ENCODE measurements at regions not wholly inside any gene's neighbourhood (a gene's known extent, or its start where the extent isn't known, plus 50 kb on each side); places are given as distances from the start of the nearest gene placed in this dataset.

DNA sequence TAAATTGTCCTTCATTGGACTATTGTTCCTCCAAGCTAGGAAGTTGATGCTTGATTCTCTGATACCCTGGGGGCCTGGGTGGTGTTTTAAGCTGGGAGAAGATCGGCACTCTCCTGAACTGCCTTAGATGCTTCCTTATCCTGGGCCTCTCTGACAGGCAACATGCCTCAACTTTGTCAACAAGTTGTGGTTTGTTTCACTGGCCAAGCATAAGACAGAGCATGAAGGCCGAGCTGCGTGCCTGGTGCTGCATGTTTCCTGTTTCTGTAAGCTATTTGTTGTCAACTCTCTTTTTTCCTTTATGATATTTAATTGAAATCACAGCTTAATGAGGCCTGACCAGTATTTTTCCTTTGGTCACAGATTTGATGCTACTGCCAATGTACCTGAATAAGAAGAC is 187.6 kb upstream of the TNC start:
- ATAC-seq (ENCODE audit: low FRiP score in 2 of 2) = no peak
- TF ChIP-seq POLR2AphosphoS5 (IDR thresholded peaks at IDR 0.05) (no peak), EP300 (IDR thresholded peaks at IDR 0.05) (no peak), POLR2A (IDR thresholded peaks at IDR 0.05) (no peak)
- TF ChIP-seq, protein P1, sequence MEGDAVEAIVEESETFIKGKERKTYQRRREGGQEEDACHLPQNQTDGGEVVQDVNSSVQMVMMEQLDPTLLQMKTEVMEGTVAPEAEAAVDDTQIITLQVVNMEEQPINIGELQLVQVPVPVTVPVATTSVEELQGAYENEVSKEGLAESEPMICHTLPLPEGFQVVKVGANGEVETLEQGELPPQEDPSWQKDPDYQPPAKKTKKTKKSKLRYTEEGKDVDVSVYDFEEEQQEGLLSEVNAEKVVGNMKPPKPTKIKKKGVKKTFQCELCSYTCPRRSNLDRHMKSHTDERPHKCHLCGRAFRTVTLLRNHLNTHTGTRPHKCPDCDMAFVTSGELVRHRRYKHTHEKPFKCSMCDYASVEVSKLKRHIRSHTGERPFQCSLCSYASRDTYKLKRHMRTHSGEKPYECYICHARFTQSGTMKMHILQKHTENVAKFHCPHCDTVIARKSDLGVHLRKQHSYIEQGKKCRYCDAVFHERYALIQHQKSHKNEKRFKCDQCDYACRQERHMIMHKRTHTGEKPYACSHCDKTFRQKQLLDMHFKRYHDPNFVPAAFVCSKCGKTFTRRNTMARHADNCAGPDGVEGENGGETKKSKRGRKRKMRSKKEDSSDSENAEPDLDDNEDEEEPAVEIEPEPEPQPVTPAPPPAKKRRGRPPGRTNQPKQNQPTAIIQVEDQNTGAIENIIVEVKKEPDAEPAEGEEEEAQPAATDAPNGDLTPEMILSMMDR (IDR thresholded peaks at IDR 0.05) = no peak

DNA sequence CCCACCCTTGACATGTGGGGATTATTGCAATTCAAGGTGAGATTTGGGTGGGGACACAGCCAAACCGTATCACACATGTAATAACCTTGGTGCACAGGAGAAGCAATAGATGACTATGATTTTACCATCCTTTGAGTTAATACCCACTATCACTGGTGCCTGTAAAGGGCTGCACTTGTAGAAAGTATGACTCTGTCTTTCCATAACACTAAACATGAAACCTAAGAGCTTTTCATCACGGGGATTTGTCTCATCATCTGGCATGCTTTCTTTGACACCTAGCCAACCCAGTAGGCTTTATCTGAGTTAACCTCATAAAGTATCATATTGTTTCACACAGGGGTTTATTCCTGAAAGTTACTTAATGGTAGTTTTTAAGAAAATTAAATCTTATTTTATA is 188.9 kb upstream of the TNC start:
- Histone ChIP-seq H3K4me1 (no peaks in the 10 kb centered on the region), H3K4me3 (no peak overlapping the region), H3K27me3 (no peaks in the 10 kb centered on the region), H3K36me3 (no peaks in the 10 kb centered on the region), H3K27ac (no peak overlapping the region), H3K9me3 (no peaks in the 10 kb centered on the region)
- TF ChIP-seq, protein P1 (IDR thresholded peaks at IDR 0.05) = no peak
- TF ChIP-seq POLR2AphosphoS5 (IDR thresholded peaks at IDR 0.05) = no peak
- TF ChIP-seq EP300 (IDR thresholded peaks at IDR 0.05) = no peak
- no peak for TF ChIP-seq POLR2A (IDR thresholded peaks at IDR 0.05)
- DNase-seq (no peak), ATAC-seq (ENCODE audit: low FRiP score in 2 of 2) (no peak)
- 77 to 82% methylated on average over 2 of the region's 2 CpGs for WGBS, 2 donors

More for the DNA sequence above, 187.6 kb upstream of the TNC start:
- no peaks in the 10 kb centered on the region for H3K9me3 ChIP-seq
- 52 to 69% methylated on average over 3 of the region's 3 CpGs for WGBS, 2 donors
- H3K4me1 ChIP-seq = no peaks in the 10 kb centered on the region
- no peak for DNase-seq
- H3K36me3 ChIP-seq = no peaks in the 10 kb centered on the region
- no peak overlapping the region for H3K4me3 ChIP-seq
- no peak overlapping the region for H3K27ac ChIP-seq
- H3K27me3 ChIP-seq = no peaks in the 10 kb centered on the region

DNA sequence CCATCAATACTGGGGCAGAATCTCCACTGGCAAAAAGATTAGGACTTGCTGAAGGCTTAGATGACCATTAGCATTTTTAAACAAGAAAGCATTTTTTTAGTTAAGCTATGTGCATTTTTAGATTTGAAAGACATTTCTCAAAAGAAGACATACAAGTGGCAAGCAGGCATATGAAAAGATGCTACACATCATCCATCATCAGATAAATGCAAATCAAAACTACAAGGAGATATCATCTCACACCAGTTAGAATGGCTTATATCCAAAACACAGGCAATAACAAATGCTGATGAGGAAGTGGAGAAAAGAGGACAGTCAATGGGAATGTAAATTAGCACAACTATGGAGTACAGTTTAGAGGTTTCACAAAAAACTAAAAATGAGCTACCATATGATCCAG is 195.6 kb upstream of the TNC start:
- H3K9me3 ChIP-seq = peaks cover 0 to 2% (median 0%) of the 10 kb centered on the region in 4 donors
- no peak overlapping the region for H3K27ac ChIP-seq
- H3K4me1 ChIP-seq = no peaks in the 10 kb centered on the region
- no peak for DNase-seq
- no peak overlapping the region for H3K4me3 ChIP-seq
- H3K27me3 ChIP-seq = no peaks in the 10 kb centered on the region
- ATAC-seq (ENCODE audit: low FRiP score in 2 of 2) = no peak
- no peaks in the 10 kb centered on the region for H3K36me3 ChIP-seq
- no peak for TF ChIP-seq POLR2AphosphoS5 (IDR thresholded peaks at IDR 0.05)
- TF ChIP-seq, protein P1 (IDR thresholded peaks at IDR 0.05) = no peak
- no peak for TF ChIP-seq POLR2A (IDR thresholded peaks at IDR 0.05)
- no peak for TF ChIP-seq EP300 (IDR thresholded peaks at IDR 0.05)

DNA sequence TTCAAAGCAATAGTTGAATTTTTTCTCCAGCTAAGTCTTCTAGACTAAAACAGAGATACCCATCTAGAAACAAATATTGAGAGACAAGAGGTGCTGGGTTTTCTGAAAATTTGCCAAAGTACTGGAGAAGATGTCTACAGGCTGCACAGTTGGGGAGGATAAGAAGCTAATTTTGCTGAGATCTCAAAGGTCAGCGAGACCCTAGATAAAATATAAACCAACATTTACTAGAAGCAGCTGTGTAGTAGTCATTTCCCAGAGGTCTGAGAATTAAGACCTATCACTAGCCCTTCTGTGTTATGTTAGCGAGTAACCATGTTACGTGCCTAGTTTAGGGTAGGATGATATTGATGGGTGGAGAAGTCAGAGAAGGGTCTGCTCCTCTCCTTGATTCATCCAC is 208.5 kb upstream of the TNC start:
- Histone ChIP-seq H3K36me3 (no peaks in the 10 kb centered on the region), H3K4me3 (no peak overlapping the region), H3K9me3 (no peaks in the 10 kb centered on the region), H3K27me3 (no peaks in the 10 kb centered on the region), H3K4me1 (no peaks in the 10 kb centered on the region), H3K27ac (no peak overlapping the region)
- DNase-seq = no peak
- ATAC-seq (ENCODE audit: low FRiP score in 2 of 2) = no peak
- no peak for TF ChIP-seq POLR2A (IDR thresholded peaks at IDR 0.05)
- no peak for TF ChIP-seq POLR2AphosphoS5 (IDR thresholded peaks at IDR 0.05)
- no peak for TF ChIP-seq EP300 (IDR thresholded peaks at IDR 0.05)
- 88 to 95% methylated on average over 3 of the region's 3 CpGs for WGBS, 2 donors

DNA sequence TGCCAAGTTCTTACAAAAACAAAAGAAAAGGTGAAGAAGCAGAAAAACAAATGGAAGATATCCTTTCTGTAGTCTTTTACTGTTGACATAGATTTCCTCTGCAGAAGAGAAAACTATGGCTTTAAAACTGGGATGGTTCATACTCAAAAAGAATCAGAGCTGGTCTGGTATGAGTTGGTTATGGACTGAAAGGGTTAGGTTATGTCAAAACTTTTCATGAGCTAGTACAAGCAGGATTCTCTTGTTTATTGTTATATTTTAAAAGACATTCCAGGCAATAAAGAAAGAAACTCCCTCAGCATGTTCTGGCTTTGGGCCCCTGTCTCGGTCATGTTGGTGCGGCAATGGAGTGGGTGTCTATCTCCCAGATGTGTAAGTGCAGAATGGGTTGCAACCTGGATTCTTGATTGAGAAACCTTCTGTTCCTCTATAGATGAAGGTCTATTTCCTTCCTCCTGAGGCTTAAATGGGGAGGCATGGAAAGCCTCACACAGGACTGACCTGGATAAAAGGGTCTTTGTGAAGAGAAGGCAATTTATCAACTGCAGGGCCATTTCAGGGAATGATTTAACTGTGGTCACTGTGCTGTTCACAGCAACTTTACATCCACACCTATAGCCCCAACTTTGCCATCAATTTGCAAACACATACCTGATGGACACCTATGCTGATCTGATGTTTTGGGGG is 209.6 kb upstream of the TNC start:
- DNase-seq (no peak), ATAC-seq (ENCODE audit: low FRiP score in 2 of 2) (no peak)
- WGBS, 2 donors = 87 to 96% methylated on average over 2 of the region's 2 CpGs
- Histone ChIP-seq H3K27me3 (no peaks in the 10 kb centered on the region), H3K4me3 (no peak overlapping the region), H3K9me3 (no peaks in the 10 kb centered on the region), H3K27ac (no peak overlapping the region), H3K4me1 (no peaks in the 10 kb centered on the region), H3K36me3 (no peaks in the 10 kb centered on the region)
- TF ChIP-seq POLR2AphosphoS5 (IDR thresholded peaks at IDR 0.05) (no peak), EP300 (IDR thresholded peaks at IDR 0.05) (no peak), POLR2A (IDR thresholded peaks at IDR 0.05) (no peak)
- TF ChIP-seq, protein P1 (IDR thresholded peaks at IDR 0.05) = no peak

Measured in upper lobe of left lung (tissue), 6 donors.